A673 (cell line): ENCODE measurements at regions not wholly inside any gene's neighbourhood (a gene's known extent, or its start where the extent isn't known, plus 50 kb on each side); places are given as distances from the start of the nearest gene placed in this dataset.

Experiments
- CTCF ChIP-seq: fragments of 300-800, 200-600 bp; sonication (generic); conservative IDR thresholded peaks from 2 replicates; pipeline ENCODE4 v1.5.1; 2017; ENCODE audit warnings: low read depth, mild to moderate bottlenecking, antibody characterized with exemption, low read length, moderate library complexity, mixed read lengths
- EZH2 ChIP-seq: fragments of 200-600 bp; sonication (generic); IDR thresholded peaks from 2 replicates; pipeline ENCODE4 v1.6.1; 2017; ENCODE audit warnings: borderline replicate concordance, low read depth, mild to moderate bottlenecking, mixed read lengths, antibody characterized with exemption, low read length; ENCODE audit not compliant: poor library complexity, severe bottlenecking

DNA sequence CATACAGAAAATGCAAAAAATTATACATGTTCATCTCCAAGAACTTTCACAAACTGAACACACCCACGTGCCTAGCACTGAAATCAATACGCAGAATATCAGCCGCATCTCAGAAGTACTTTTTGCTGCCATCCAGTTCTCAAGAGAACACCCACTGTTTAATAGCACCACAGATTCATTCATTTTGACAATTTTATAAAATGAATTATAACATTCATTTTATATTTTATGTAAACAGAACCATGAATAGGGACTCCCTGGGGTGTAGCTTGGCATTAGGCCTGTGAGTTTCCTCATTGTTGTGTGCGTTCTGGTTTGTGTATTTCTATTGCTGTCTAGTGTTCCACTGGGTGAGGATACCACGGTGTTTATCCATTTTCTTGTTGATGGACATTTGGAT lies 77.3 kb upstream of the PIP4K2A start:
- TF ChIP-seq CTCF (no peak), EZH2 (no peak)
